GM10266 (cell line): ENCODE measurements at regions not wholly inside any gene's neighbourhood (a gene's known extent, or its start where the extent isn't known, plus 50 kb on each side); places are given as distances from the start of the nearest gene placed in this dataset.

Experiments used
- DNase-seq: peaks from one replicate; pipeline ENCODE4 v3.0.0; 2012; ENCODE audit errors: extremely low spot score
- CTCF ChIP-seq: IDR thresholded peaks from 2 replicates; pipeline ENCODE4 v1.5.1; 2012; ENCODE audit warnings: mild to moderate bottlenecking, low read depth; ENCODE audit not compliant: control insufficient read depth, insufficient read depth; ENCODE audit errors: missing control alignments

- peak; percentile 34 for DNase-seq
- peak; percentile 68 for TF ChIP-seq CTCF
Observed at GRCh38 chr12:127677537-127678131, 589.3 kb upstream of the TMEM132C start.

- TF ChIP-seq CTCF: no peak
- DNase-seq: no peak
Observed at GRCh38 chr12:127678945-127679344, 588.0 kb upstream of the TMEM132C start.

- no peak for TF ChIP-seq CTCF
- no peak for DNase-seq
Observed at GRCh38 chr12:127680516-127680915, 586.5 kb upstream of the TMEM132C start.

- no peak for DNase-seq
- TF ChIP-seq CTCF: no peak
Observed at GRCh38 chr12:127681151-127681754, 585.7 kb upstream of the TMEM132C start.

- no peak for DNase-seq
- no peak for TF ChIP-seq CTCF
Observed at GRCh38 chr12:127685491-127685890, 581.5 kb upstream of the TMEM132C start.

- TF ChIP-seq CTCF: no peak
- DNase-seq: no peak
Observed at GRCh38 chr12:127685931-127686330, 581.0 kb upstream of the TMEM132C start.

GRCh38 chr12:127687181-127687580 lies 579.8 kb upstream of the TMEM132C start:
- DNase-seq: no peak
- no peak for TF ChIP-seq CTCF
